ENCODE measurements at regions not wholly inside any gene's neighbourhood (a gene's known extent, or its start where the extent isn't known, plus 50 kb on each side); places are given as distances from the start of the nearest gene placed in this dataset.

DNA sequence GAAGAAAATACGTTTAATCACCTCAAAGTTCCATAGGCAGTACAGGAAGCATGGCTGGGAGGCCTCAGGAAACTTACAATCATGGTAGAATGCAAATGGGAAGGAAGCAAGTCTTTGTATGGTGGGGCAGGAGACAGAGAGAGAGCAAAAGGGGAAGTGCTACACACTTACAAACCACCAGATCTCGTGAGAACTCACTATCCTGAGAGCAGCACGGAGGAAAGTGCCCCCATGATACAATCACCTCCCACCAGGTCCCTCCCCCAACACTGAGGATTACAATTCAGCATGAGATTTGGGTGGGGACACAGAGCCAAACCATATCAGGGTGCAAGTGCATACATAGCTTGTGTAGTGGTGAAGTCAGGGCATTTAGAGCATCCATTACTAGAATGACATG, 92.3 kb upstream of the ANKRD10 start:
- no peak for DNase-seq (ENCODE audit: low spot score)
- Histone ChIP-seq H3K4me3 (ENCODE audit: low read depth in 1 of 3, low read length in 3 of 3) (no peak overlapping the region), H3K9me3 (ENCODE audit: control insufficient read depth in 4 of 4, low read length in 3 of 4) (no peaks in the 10 kb centered on the region), H3K27me3 (ENCODE audit: control insufficient read depth in 4 of 4, insufficient read depth in 4 of 4, low read length in 3 of 4) (no peaks in the 10 kb centered on the region), H3K4me1 (ENCODE audit: control insufficient read depth in 4 of 4, insufficient read depth in 4 of 4, low read length in 3 of 4) (no peaks in the 10 kb centered on the region), H3K27ac (ENCODE audit: low read depth in 1 of 2, low read length in 2 of 2) (peak overlapping the region in 1 of 2 donors; percentile 71), H3K9ac (ENCODE audit: low read depth in 1 of 2, low read length in 2 of 2) (no peak overlapping the region), H3K36me3 (ENCODE audit: control insufficient read depth in 4 of 4, insufficient read depth in 3 of 4, low read depth in 1 of 4, low read length in 3 of 4) (no peaks in the 10 kb centered on the region)
- WGBS: 59% methylated on average over 3 of the region's 3 CpGs
- TF ChIP-seq, protein P1, sequence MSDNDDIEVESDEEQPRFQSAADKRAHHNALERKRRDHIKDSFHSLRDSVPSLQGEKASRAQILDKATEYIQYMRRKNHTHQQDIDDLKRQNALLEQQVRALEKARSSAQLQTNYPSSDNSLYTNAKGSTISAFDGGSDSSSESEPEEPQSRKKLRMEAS (IDR thresholded peaks at IDR 0.05): no peak
- no peak for TF ChIP-seq HNF4A (conservative IDR thresholded peaks at IDR 0.05)
- TF ChIP-seq GABPA (IDR thresholded peaks at IDR 0.05 in 1 of 2, conservative IDR thresholded peaks at IDR 0.05 in 1 of 2): no peak

DNA sequence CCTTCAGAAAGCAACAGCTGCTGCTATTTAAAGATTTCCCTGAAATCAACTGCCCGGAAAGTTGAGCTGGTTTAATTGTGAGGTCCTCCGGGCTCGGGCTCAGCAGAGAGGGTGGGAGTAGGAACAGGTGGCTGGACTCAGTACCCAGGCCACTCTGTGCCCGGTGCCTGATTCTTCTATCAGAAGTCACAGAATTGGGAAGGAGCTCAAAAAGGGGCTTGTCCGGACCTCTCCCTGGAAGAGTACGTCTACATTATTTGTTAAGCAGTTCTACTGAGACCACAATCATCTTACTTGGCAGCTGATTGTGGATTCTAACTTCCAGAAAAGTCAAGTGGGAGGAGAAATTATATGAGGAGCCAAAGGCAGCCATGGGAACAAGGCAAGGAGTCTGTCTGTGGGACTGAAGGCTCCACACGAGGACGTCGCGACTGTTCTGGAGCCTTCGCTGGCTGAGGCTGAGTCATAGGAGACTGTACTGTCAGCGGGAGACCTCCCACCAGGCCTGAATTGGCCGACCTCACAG, 91.7 kb upstream of the ANKRD10 start:
- WGBS: 76% methylated on average over 13 of the region's 13 CpGs
- DNase-seq (ENCODE audit: low spot score): no peak
- H3K4me1 ChIP-seq (ENCODE audit: control insufficient read depth in 4 of 4, insufficient read depth in 4 of 4, low read length in 3 of 4): no peaks in the 10 kb centered on the region

DNA sequence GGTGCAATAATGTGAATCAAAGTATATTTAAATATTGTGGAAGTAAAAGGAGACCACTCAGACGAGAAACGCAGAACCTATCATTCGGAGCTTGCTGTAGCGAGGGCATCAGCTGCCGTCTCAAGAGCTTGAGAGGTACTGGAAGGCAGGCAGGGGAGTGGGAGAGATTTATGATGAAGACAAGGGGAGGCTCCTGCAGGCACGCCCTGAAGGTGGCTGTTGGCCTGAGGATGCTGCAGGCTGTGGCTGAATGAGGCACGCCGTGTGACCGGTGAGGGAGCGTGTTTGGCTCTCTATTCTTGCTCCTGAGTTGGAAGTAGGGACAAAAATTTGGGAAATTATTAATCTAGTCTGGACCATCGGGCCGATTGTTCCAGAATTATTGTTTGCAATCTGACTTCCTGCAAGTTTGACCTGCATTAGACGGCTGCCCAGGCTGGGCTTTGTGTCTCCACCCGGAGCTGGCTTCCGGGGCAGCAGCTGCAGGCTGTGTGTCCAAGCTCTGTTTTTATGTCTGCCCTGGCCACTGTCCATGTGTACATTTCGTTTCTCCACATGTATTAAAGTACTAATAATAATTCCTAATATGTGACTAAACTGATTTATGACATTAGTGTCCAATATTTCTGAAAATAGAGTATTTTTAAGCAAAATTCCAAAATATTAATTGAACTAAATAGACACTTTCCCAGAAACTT, 91.1 kb upstream of the ANKRD10 start:
- DNase-seq (ENCODE audit: low spot score): no peak
- TF ChIP-seq FOXA1 (IDR thresholded peaks at IDR 0.05): no peak
- TF ChIP-seq NR2F2 (IDR thresholded peaks at IDR 0.05): peak; percentile 43
- TF ChIP-seq, protein P2, sequence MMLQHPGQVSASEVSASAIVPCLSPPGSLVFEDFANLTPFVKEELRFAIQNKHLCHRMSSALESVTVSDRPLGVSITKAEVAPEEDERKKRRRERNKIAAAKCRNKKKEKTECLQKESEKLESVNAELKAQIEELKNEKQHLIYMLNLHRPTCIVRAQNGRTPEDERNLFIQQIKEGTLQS (IDR thresholded peaks at IDR 0.05): no peak
- no peaks in the 10 kb centered on the region for H3K9me3 ChIP-seq (ENCODE audit: control insufficient read depth in 4 of 4, low read length in 3 of 4)
- H3K36me3 ChIP-seq (ENCODE audit: control insufficient read depth in 4 of 4, insufficient read depth in 3 of 4, low read depth in 1 of 4, low read length in 3 of 4): no peaks in the 10 kb centered on the region
- H3K9ac ChIP-seq (ENCODE audit: low read depth in 1 of 2, low read length in 2 of 2): no peak overlapping the region
- H3K27me3 ChIP-seq (ENCODE audit: control insufficient read depth in 4 of 4, insufficient read depth in 4 of 4, low read length in 3 of 4): no peaks in the 10 kb centered on the region
- peak overlapping the region; percentile 74 to 75 for H3K27ac ChIP-seq (ENCODE audit: low read depth in 1 of 2, low read length in 2 of 2)
- H3K4me1 ChIP-seq (ENCODE audit: control insufficient read depth in 4 of 4, insufficient read depth in 4 of 4, low read length in 3 of 4): no peaks in the 10 kb centered on the region
- no peak overlapping the region for H3K4me3 ChIP-seq (ENCODE audit: low read depth in 1 of 3, low read length in 3 of 3)
- 69% methylated on average over 16 of the region's 16 CpGs for WGBS

More for the DNA sequence above, 91.7 kb upstream of the ANKRD10 start:
- H3K36me3 ChIP-seq (ENCODE audit: control insufficient read depth in 4 of 4, insufficient read depth in 3 of 4, low read depth in 1 of 4, low read length in 3 of 4): no peaks in the 10 kb centered on the region
- H3K9ac ChIP-seq (ENCODE audit: low read depth in 1 of 2, low read length in 2 of 2): no peak overlapping the region
- no peaks in the 10 kb centered on the region for H3K9me3 ChIP-seq (ENCODE audit: control insufficient read depth in 4 of 4, low read length in 3 of 4)
- peak overlapping the region; percentile 74 to 75 for H3K27ac ChIP-seq (ENCODE audit: low read depth in 1 of 2, low read length in 2 of 2)
- TF ChIP-seq RXRA (IDR thresholded peaks at IDR 0.05): no peak
- peak in 1 of 2 donors; percentile 44 for TF ChIP-seq JUND (IDR thresholded peaks at IDR 0.05)
- peak; percentile 3 for TF ChIP-seq NR2F2 (IDR thresholded peaks at IDR 0.05)
- no peak overlapping the region for H3K4me3 ChIP-seq (ENCODE audit: low read depth in 1 of 3, low read length in 3 of 3)
- no peaks in the 10 kb centered on the region for H3K27me3 ChIP-seq (ENCODE audit: control insufficient read depth in 4 of 4, insufficient read depth in 4 of 4, low read length in 3 of 4)

DNA sequence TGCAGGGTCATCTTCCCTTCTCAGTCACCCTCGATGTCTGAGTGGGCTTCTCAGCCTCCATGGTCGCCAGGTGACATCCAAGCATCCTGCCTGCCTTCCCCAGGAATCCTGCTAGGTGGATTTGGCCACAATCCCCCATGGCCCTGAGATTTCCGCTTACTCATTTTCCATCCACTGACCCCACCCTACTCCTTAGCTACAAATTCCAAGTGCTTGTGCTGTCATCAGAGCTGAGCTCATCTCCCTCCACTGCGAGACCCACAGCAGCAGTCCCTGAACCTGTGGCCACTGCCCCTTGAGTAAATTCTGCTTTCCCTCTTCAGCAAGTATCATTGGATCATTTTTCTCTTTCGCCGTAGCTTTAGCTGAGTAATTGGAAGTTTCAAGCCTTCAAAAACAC, 90.5 kb upstream of the ANKRD10 start:
- Histone ChIP-seq H3K4me1 (ENCODE audit: control insufficient read depth in 4 of 4, insufficient read depth in 4 of 4, low read length in 3 of 4) (no peaks in the 10 kb centered on the region), H3K9ac (ENCODE audit: low read depth in 1 of 2, low read length in 2 of 2) (no peak overlapping the region), H3K36me3 (ENCODE audit: control insufficient read depth in 4 of 4, insufficient read depth in 3 of 4, low read depth in 1 of 4, low read length in 3 of 4) (no peaks in the 10 kb centered on the region), H3K27me3 (ENCODE audit: control insufficient read depth in 4 of 4, insufficient read depth in 4 of 4, low read length in 3 of 4) (no peaks in the 10 kb centered on the region), H3K27ac (ENCODE audit: low read depth in 1 of 2, low read length in 2 of 2) (peak overlapping the region; percentile 18 to 75), H3K9me3 (ENCODE audit: control insufficient read depth in 4 of 4, low read length in 3 of 4) (no peaks in the 10 kb centered on the region), H3K4me3 (ENCODE audit: low read depth in 1 of 3, low read length in 3 of 3) (no peak overlapping the region)
- WGBS: 72% methylated on average over 6 of the region's 6 CpGs
- TF ChIP-seq EGR1 (IDR thresholded peaks at IDR 0.05; ENCODE audit: low read depth in 2 of 2): no peak
- no peak for TF ChIP-seq RAD21 (IDR thresholded peaks at IDR 0.05)
- TF ChIP-seq TAF1 (conservative IDR thresholded peaks at IDR 0.05): no peak
- no peak for TF ChIP-seq FOXA2 (IDR thresholded peaks at IDR 0.05)
- TF ChIP-seq, protein P1 (IDR thresholded peaks at IDR 0.05): no peak
- TF ChIP-seq, protein P3, sequence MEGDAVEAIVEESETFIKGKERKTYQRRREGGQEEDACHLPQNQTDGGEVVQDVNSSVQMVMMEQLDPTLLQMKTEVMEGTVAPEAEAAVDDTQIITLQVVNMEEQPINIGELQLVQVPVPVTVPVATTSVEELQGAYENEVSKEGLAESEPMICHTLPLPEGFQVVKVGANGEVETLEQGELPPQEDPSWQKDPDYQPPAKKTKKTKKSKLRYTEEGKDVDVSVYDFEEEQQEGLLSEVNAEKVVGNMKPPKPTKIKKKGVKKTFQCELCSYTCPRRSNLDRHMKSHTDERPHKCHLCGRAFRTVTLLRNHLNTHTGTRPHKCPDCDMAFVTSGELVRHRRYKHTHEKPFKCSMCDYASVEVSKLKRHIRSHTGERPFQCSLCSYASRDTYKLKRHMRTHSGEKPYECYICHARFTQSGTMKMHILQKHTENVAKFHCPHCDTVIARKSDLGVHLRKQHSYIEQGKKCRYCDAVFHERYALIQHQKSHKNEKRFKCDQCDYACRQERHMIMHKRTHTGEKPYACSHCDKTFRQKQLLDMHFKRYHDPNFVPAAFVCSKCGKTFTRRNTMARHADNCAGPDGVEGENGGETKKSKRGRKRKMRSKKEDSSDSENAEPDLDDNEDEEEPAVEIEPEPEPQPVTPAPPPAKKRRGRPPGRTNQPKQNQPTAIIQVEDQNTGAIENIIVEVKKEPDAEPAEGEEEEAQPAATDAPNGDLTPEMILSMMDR (IDR thresholded peaks at IDR 0.05; ENCODE audit: low read depth, low read length, missing input control): no peak
- no peak for TF ChIP-seq NR2F2 (IDR thresholded peaks at IDR 0.05)
- TF ChIP-seq HNF4A (conservative IDR thresholded peaks at IDR 0.05): no peak
- TF ChIP-seq GABPA (IDR thresholded peaks at IDR 0.05 in 1 of 2, conservative IDR thresholded peaks at IDR 0.05 in 1 of 2): no peak
- no peak for TF ChIP-seq SP1 (IDR thresholded peaks at IDR 0.05)
- no peak for TF ChIP-seq HNF4G (IDR thresholded peaks at IDR 0.05)
- TF ChIP-seq, protein P4, sequence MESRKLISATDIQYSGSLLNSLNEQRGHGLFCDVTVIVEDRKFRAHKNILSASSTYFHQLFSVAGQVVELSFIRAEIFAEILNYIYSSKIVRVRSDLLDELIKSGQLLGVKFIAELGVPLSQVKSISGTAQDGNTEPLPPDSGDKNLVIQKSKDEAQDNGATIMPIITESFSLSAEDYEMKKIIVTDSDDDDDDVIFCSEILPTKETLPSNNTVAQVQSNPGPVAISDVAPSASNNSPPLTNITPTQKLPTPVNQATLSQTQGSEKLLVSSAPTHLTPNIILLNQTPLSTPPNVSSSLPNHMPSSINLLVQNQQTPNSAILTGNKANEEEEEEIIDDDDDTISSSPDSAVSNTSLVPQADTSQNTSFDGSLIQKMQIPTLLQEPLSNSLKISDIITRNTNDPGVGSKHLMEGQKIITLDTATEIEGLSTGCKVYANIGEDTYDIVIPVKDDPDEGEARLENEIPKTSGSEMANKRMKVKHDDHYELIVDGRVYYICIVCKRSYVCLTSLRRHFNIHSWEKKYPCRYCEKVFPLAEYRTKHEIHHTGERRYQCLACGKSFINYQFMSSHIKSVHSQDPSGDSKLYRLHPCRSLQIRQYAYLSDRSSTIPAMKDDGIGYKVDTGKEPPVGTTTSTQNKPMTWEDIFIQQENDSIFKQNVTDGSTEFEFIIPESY (IDR thresholded peaks at IDR 0.05): no peak
- no peak for TF ChIP-seq FOXA1 (IDR thresholded peaks at IDR 0.05)
- TF ChIP-seq, protein P2 (IDR thresholded peaks at IDR 0.05): no peak
- DNase-seq (ENCODE audit: low spot score): no peak

Measured in liver (tissue), 8 donors.